ENCODE measurements at regions not wholly inside any gene's neighbourhood (a gene's known extent, or its start where the extent isn't known, plus 50 kb on each side); places are given as distances from the start of the nearest gene placed in this dataset.

DNA sequence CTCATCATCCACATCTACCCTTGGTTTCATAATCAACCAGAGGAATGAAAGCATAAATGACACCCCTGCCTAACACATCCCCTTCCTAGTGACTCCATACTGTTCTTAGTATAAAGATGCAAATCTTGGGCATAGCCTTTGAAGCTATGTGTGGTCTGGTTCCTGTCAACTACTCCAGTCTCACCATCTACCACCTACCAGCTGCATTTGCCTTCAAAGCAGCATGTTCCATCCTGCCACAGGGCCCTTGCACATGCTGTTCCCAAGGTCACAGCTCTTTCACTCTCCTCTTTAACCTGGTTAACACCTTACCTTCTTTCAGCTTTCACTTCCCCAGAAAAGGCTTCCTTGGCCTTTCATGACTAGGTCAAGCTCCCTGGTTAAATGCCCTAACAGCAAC, 62.3 kb upstream of the ARHGEF3 start:
- TF ChIP-seq EZH2 (IDR thresholded peaks at IDR 0.05; ENCODE audit: borderline replicate concordance, low read length), result no peak
- TF ChIP-seq, protein P1, sequence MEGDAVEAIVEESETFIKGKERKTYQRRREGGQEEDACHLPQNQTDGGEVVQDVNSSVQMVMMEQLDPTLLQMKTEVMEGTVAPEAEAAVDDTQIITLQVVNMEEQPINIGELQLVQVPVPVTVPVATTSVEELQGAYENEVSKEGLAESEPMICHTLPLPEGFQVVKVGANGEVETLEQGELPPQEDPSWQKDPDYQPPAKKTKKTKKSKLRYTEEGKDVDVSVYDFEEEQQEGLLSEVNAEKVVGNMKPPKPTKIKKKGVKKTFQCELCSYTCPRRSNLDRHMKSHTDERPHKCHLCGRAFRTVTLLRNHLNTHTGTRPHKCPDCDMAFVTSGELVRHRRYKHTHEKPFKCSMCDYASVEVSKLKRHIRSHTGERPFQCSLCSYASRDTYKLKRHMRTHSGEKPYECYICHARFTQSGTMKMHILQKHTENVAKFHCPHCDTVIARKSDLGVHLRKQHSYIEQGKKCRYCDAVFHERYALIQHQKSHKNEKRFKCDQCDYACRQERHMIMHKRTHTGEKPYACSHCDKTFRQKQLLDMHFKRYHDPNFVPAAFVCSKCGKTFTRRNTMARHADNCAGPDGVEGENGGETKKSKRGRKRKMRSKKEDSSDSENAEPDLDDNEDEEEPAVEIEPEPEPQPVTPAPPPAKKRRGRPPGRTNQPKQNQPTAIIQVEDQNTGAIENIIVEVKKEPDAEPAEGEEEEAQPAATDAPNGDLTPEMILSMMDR (IDR thresholded peaks at IDR 0.05; ENCODE audit: low read length), result no peak
